ENCODE measurements at regions not wholly inside any gene's neighbourhood (a gene's known extent, or its start where the extent isn't known, plus 50 kb on each side); places are given as distances from the start of the nearest gene placed in this dataset.
"Not testable (repeated sequence)": the region's sequence is repeated elsewhere in the genome, so short reads cannot be mapped to it uniquely, and the experiment has no call there.

- TF ChIP-seq ZFX (IDR thresholded peaks at IDR 0.05; ENCODE audit: borderline replicate concordance); CTCF (IDR thresholded peaks at IDR 0.05): not testable (repeated sequence)
These were observed 194.6 kb downstream of the BCL2L11 start for GRCh38 chr2:111315188-111315917.

All from 22Rv1 (cell line).